ENCODE measurements at regions not wholly inside any gene's neighbourhood (a gene's known extent, or its start where the extent isn't known, plus 50 kb on each side); places are given as distances from the start of the nearest gene placed in this dataset.
"Not testable (repeated sequence)": the region's sequence is repeated elsewhere in the genome, so short reads cannot be mapped to it uniquely, and the experiment has no call there.

GRCh38 chr6:120947111-120947510, 387.2 kb downstream of the TBC1D32 start:
- H3K27me3 Mint-ChIP-seq (ENCODE audit: low read depth), result no peaks in the 10 kb centered on the region
- H3K36me3 Mint-ChIP-seq (ENCODE audit: low read depth), result no peaks in the 10 kb centered on the region

GRCh38 chr6:120945905-120946594, 388.2 kb downstream of the TBC1D32 start:
- no peaks in the 10 kb centered on the region for H3K27me3 Mint-ChIP-seq (ENCODE audit: low read depth)
- DNase-seq (ENCODE audit: low spot score), result no peak
- H3K9me3 Mint-ChIP-seq, result no peaks in the 10 kb centered on the region
- no peak overlapping the region for H3K4me3 Mint-ChIP-seq
- no peaks in the 10 kb centered on the region for H3K36me3 Mint-ChIP-seq (ENCODE audit: low read depth)
- H3K4me1 Mint-ChIP-seq (ENCODE audit: low read depth), result no peaks in the 10 kb centered on the region
- H3K27ac Mint-ChIP-seq, result no peak overlapping the region

More at GRCh38 chr6:120947111-120947510, 387.2 kb downstream of the TBC1D32 start:
- no peak overlapping the region for H3K4me3 Mint-ChIP-seq
- no peak overlapping the region for H3K27ac Mint-ChIP-seq
- H3K9me3 Mint-ChIP-seq, result no peaks in the 10 kb centered on the region
- no peak for DNase-seq (ENCODE audit: low spot score)
- no peaks in the 10 kb centered on the region for H3K4me1 Mint-ChIP-seq (ENCODE audit: low read depth)

- H3K27me3 Mint-ChIP-seq (ENCODE audit: low read depth), result no peaks in the 10 kb centered on the region
- no peak overlapping the region for H3K4me3 Mint-ChIP-seq
- no peaks in the 10 kb centered on the region for H3K9me3 Mint-ChIP-seq
- DNase-seq (ENCODE audit: low spot score), result no peak
- H3K27ac Mint-ChIP-seq, result no peak overlapping the region
- no peaks in the 10 kb centered on the region for H3K4me1 Mint-ChIP-seq (ENCODE audit: low read depth)
- H3K36me3 Mint-ChIP-seq (ENCODE audit: low read depth), result no peaks in the 10 kb centered on the region
These were observed 395.3 kb downstream of the TBC1D32 start for GRCh38 chr6:120938876-120939472.

GRCh38 chr6:120938164-120938875, 396.0 kb downstream of the TBC1D32 start:
- Mint-ChIP-seq H3K4me3 (no peak overlapping the region), H3K27me3 (ENCODE audit: low read depth) (no peaks in the 10 kb centered on the region), H3K27ac (no peak overlapping the region), H3K9me3 (no peaks in the 10 kb centered on the region), H3K36me3 (ENCODE audit: low read depth) (no peaks in the 10 kb centered on the region), H3K4me1 (ENCODE audit: low read depth) (no peaks in the 10 kb centered on the region)
- DNase-seq (ENCODE audit: low spot score), result no peak

GRCh38 chr6:120935908-120936307, 398.4 kb downstream of the TBC1D32 start:
- Mint-ChIP-seq H3K9me3 (no peaks in the 10 kb centered on the region), H3K27me3 (ENCODE audit: low read depth) (no peaks in the 10 kb centered on the region), H3K36me3 (ENCODE audit: low read depth) (no peaks in the 10 kb centered on the region), H3K27ac (no peak overlapping the region), H3K4me1 (ENCODE audit: low read depth) (no peaks in the 10 kb centered on the region), H3K4me3 (no peak overlapping the region)
- DNase-seq (ENCODE audit: low spot score), result no peak

GRCh38 chr6:120935016-120935415, 399.3 kb downstream of the TBC1D32 start:
- Mint-ChIP-seq H3K27ac (no peak overlapping the region), H3K4me1 (ENCODE audit: low read depth) (no peaks in the 10 kb centered on the region), H3K9me3 (no peaks in the 10 kb centered on the region), H3K27me3 (ENCODE audit: low read depth) (no peaks in the 10 kb centered on the region), H3K4me3 (no peak overlapping the region), H3K36me3 (ENCODE audit: low read depth) (no peaks in the 10 kb centered on the region)
- DNase-seq (ENCODE audit: low spot score), result no peak

GRCh38 chr6:120931520-120932180, 402.6 kb downstream of the TBC1D32 start:
- H3K4me3 Mint-ChIP-seq; H3K27me3 Mint-ChIP-seq (ENCODE audit: low read depth); H3K9me3 Mint-ChIP-seq; H3K27ac Mint-ChIP-seq; H3K4me1 Mint-ChIP-seq (ENCODE audit: low read depth); DNase-seq (ENCODE audit: low spot score); H3K36me3 Mint-ChIP-seq (ENCODE audit: low read depth): not testable (repeated sequence)

GRCh38 chr6:120930500-120930899, 403.8 kb downstream of the TBC1D32 start:
- not testable (repeated sequence) for H3K4me3 Mint-ChIP-seq; H3K36me3 Mint-ChIP-seq (ENCODE audit: low read depth); DNase-seq (ENCODE audit: low spot score); H3K27ac Mint-ChIP-seq; H3K9me3 Mint-ChIP-seq; H3K4me1 Mint-ChIP-seq (ENCODE audit: low read depth); H3K27me3 Mint-ChIP-seq (ENCODE audit: low read depth)

GRCh38 chr6:120924214-120924613, 410.1 kb downstream of the TBC1D32 start:
- no peaks in the 10 kb centered on the region for H3K36me3 Mint-ChIP-seq (ENCODE audit: low read depth)
- H3K27ac Mint-ChIP-seq, result no peak overlapping the region
- no peak for DNase-seq (ENCODE audit: low spot score)
- no peak overlapping the region for H3K4me3 Mint-ChIP-seq
- H3K27me3 Mint-ChIP-seq (ENCODE audit: low read depth), result no peaks in the 10 kb centered on the region
- H3K9me3 Mint-ChIP-seq, result no peaks in the 10 kb centered on the region
- H3K4me1 Mint-ChIP-seq (ENCODE audit: low read depth), result no peaks in the 10 kb centered on the region

- Mint-ChIP-seq H3K4me3 (no peak overlapping the region), H3K9me3 (no peaks in the 10 kb centered on the region), H3K4me1 (ENCODE audit: low read depth) (peaks cover 3% of the 10 kb centered on the region), H3K27me3 (ENCODE audit: low read depth) (no peaks in the 10 kb centered on the region), H3K36me3 (ENCODE audit: low read depth) (no peaks in the 10 kb centered on the region), H3K27ac (no peak overlapping the region)
- no peak for DNase-seq (ENCODE audit: low spot score)
These were observed 416.1 kb downstream of the TBC1D32 start for GRCh38 chr6:120918137-120918536.

GRCh38 chr6:120916844-120917243, 417.4 kb downstream of the TBC1D32 start:
- Mint-ChIP-seq H3K36me3 (ENCODE audit: low read depth) (no peaks in the 10 kb centered on the region), H3K9me3 (no peaks in the 10 kb centered on the region), H3K27me3 (ENCODE audit: low read depth) (no peaks in the 10 kb centered on the region), H3K4me1 (ENCODE audit: low read depth) (peaks cover 3% of the 10 kb centered on the region), H3K27ac (no peak overlapping the region), H3K4me3 (no peak overlapping the region)
- no peak for DNase-seq (ENCODE audit: low spot score)

- DNase-seq (ENCODE audit: low spot score), result no peak
- no peak overlapping the region for H3K4me3 Mint-ChIP-seq
- H3K36me3 Mint-ChIP-seq (ENCODE audit: low read depth), result no peaks in the 10 kb centered on the region
- H3K4me1 Mint-ChIP-seq (ENCODE audit: low read depth), result peaks cover 3% of the 10 kb centered on the region
- H3K27ac Mint-ChIP-seq, result no peak overlapping the region
- H3K9me3 Mint-ChIP-seq, result no peaks in the 10 kb centered on the region
- no peaks in the 10 kb centered on the region for H3K27me3 Mint-ChIP-seq (ENCODE audit: low read depth)
These were observed 420.8 kb downstream of the TBC1D32 start for GRCh38 chr6:120913486-120913885.

GRCh38 chr6:120908767-120909166, 425.5 kb downstream of the TBC1D32 start:
- no peak for DNase-seq (ENCODE audit: low spot score)
- no peak overlapping the region for H3K4me3 Mint-ChIP-seq
- H3K4me1 Mint-ChIP-seq (ENCODE audit: low read depth), result no peaks in the 10 kb centered on the region
- H3K9me3 Mint-ChIP-seq, result no peaks in the 10 kb centered on the region
- H3K36me3 Mint-ChIP-seq (ENCODE audit: low read depth), result no peaks in the 10 kb centered on the region
- no peak overlapping the region for H3K27ac Mint-ChIP-seq
- no peaks in the 10 kb centered on the region for H3K27me3 Mint-ChIP-seq (ENCODE audit: low read depth)

GRCh38 chr6:120903836-120904235, 430.4 kb downstream of the TBC1D32 start:
- Mint-ChIP-seq H3K36me3 (ENCODE audit: low read depth) (no peaks in the 10 kb centered on the region), H3K27me3 (ENCODE audit: low read depth) (no peaks in the 10 kb centered on the region), H3K4me3 (no peak overlapping the region), H3K4me1 (ENCODE audit: low read depth) (no peaks in the 10 kb centered on the region), H3K27ac (no peak overlapping the region), H3K9me3 (no peaks in the 10 kb centered on the region)
- no peak for DNase-seq (ENCODE audit: low spot score)
